IPS-18a (cell line): ENCODE measurements at regions not wholly inside any gene's neighbourhood (a gene's known extent, or its start where the extent isn't known, plus 50 kb on each side); places are given as distances from the start of the nearest gene placed in this dataset.
"Not testable (repeated sequence)": the region's sequence is repeated elsewhere in the genome, so short reads cannot be mapped to it uniquely, and the experiment has no call there.

Experiments
- H3K27ac ChIP-seq: one replicate; pipeline ENCODE4 v1.5.1; 2013; ENCODE audit warnings: low read length
- H3K27me3 ChIP-seq: one replicate; pipeline ENCODE4 v1.6.1; 2013; ENCODE audit warnings: mild to moderate bottlenecking, low read length; ENCODE audit not compliant: control insufficient read depth, insufficient read depth
- H3K36me3 ChIP-seq: one replicate; pipeline ENCODE4 v1.6.1; 2013; ENCODE audit warnings: low read depth, low read length; ENCODE audit not compliant: control insufficient read depth
- H3K4me1 ChIP-seq: one replicate; pipeline ENCODE4 v1.6.1; 2013; ENCODE audit warnings: low read depth, low read length; ENCODE audit not compliant: control insufficient read depth
- H3K4me3 ChIP-seq: one replicate; pipeline ENCODE4 v1.5.1; 2013; ENCODE audit warnings: low read length
- H3K9ac ChIP-seq: one replicate; pipeline ENCODE4 v1.6.1; 2013; ENCODE audit warnings: mild to moderate bottlenecking, low read length, moderate library complexity
- H3K9me3 ChIP-seq: one replicate; pipeline ENCODE4 v1.6.1; 2013; ENCODE audit warnings: low read depth, low read length; ENCODE audit not compliant: control insufficient read depth

- H3K4me3 ChIP-seq = peak overlapping the region; percentile 46
- H3K9ac ChIP-seq = peak overlapping the region; percentile 73
These were observed 187.5 kb downstream of the TM9SF2 start for GRCh38 chr13:99688776-99689175.

GRCh38 chr13:99687723-99688397 lies 186.6 kb downstream of the TM9SF2 start:
- no peaks in the 10 kb centered on the region for H3K27me3 ChIP-seq
- H3K4me3 ChIP-seq = peak overlapping the region; percentile 64
- H3K36me3 ChIP-seq = no peaks in the 10 kb centered on the region
- peak overlapping the region; percentile 91 for H3K27ac ChIP-seq
- no peaks in the 10 kb centered on the region for H3K9me3 ChIP-seq
- H3K9ac ChIP-seq = peak overlapping the region; percentile 73
- peaks cover 65% of the 10 kb centered on the region for H3K4me1 ChIP-seq

More at GRCh38 chr13:99688776-99689175, 187.5 kb downstream of the TM9SF2 start:
- H3K9me3 ChIP-seq = no peaks in the 10 kb centered on the region
- H3K36me3 ChIP-seq = no peaks in the 10 kb centered on the region
- H3K4me1 ChIP-seq = peaks cover 74% of the 10 kb centered on the region
- peak overlapping the region; percentile 91 for H3K27ac ChIP-seq
- H3K27me3 ChIP-seq = no peaks in the 10 kb centered on the region

GRCh38 chr13:99686944-99687411 lies 185.7 kb downstream of the TM9SF2 start:
- Histone ChIP-seq H3K9me3 (no peaks in the 10 kb centered on the region), H3K27me3 (no peaks in the 10 kb centered on the region), H3K9ac (peak overlapping the region; percentile 73), H3K27ac (peak overlapping the region; percentile 91), H3K36me3 (no peaks in the 10 kb centered on the region), H3K4me1 (peaks cover 59% of the 10 kb centered on the region), H3K4me3 (peak overlapping the region; percentile 64)

- no peaks in the 10 kb centered on the region for H3K36me3 ChIP-seq
- peak overlapping the region; percentile 84 for H3K27ac ChIP-seq
- H3K4me1 ChIP-seq = peaks cover 53% of the 10 kb centered on the region
- H3K27me3 ChIP-seq = no peaks in the 10 kb centered on the region
- H3K9me3 ChIP-seq = no peaks in the 10 kb centered on the region
- peak overlapping the region; percentile 30 for H3K9ac ChIP-seq
- H3K4me3 ChIP-seq = peak overlapping the region; percentile 64
These were observed 184.9 kb downstream of the TM9SF2 start for GRCh38 chr13:99686157-99686572.

- no peak overlapping the region for H3K4me3 ChIP-seq
- H3K9me3 ChIP-seq = no peaks in the 10 kb centered on the region
- H3K4me1 ChIP-seq = peaks cover 29% of the 10 kb centered on the region
- H3K9ac ChIP-seq = no peak overlapping the region
- H3K27me3 ChIP-seq = no peaks in the 10 kb centered on the region
- H3K27ac ChIP-seq = no peak overlapping the region
- H3K36me3 ChIP-seq = no peaks in the 10 kb centered on the region
These were observed 180.4 kb downstream of the TM9SF2 start for GRCh38 chr13:99681695-99682094.

GRCh38 chr13:99677116-99677951 lies 176.1 kb downstream of the TM9SF2 start:
- H3K4me3 ChIP-seq = no peak overlapping the region
- peaks cover 20% of the 10 kb centered on the region for H3K4me1 ChIP-seq
- no peaks in the 10 kb centered on the region for H3K36me3 ChIP-seq
- H3K9ac ChIP-seq = no peak overlapping the region
- no peaks in the 10 kb centered on the region for H3K27me3 ChIP-seq
- H3K27ac ChIP-seq = no peak overlapping the region
- H3K9me3 ChIP-seq = no peaks in the 10 kb centered on the region

GRCh38 chr13:99671746-99672145 lies 170.5 kb downstream of the TM9SF2 start:
- Histone ChIP-seq H3K9me3 (no peaks in the 10 kb centered on the region), H3K4me1 (peaks cover 3% of the 10 kb centered on the region), H3K4me3 (no peak overlapping the region), H3K27me3 (no peaks in the 10 kb centered on the region), H3K27ac (no peak overlapping the region), H3K36me3 (no peaks in the 10 kb centered on the region), H3K9ac (no peak overlapping the region)

GRCh38 chr13:99669096-99669495 lies 167.8 kb downstream of the TM9SF2 start:
- not testable (repeated sequence) for H3K27ac ChIP-seq, H3K9me3 ChIP-seq, H3K27me3 ChIP-seq, H3K4me3 ChIP-seq, H3K9ac ChIP-seq, H3K36me3 ChIP-seq, H3K4me1 ChIP-seq

- H3K27me3 ChIP-seq = no peaks in the 10 kb centered on the region
- H3K27ac ChIP-seq = no peak overlapping the region
- H3K36me3 ChIP-seq = no peaks in the 10 kb centered on the region
- no peak overlapping the region for H3K9ac ChIP-seq
- peaks cover 30% of the 10 kb centered on the region for H3K4me1 ChIP-seq
- H3K4me3 ChIP-seq = no peak overlapping the region
- H3K9me3 ChIP-seq = no peaks in the 10 kb centered on the region
These were observed 165.0 kb downstream of the TM9SF2 start for GRCh38 chr13:99666146-99666805.

- H3K27me3 ChIP-seq = no peaks in the 10 kb centered on the region
- no peaks in the 10 kb centered on the region for H3K9me3 ChIP-seq
- H3K9ac ChIP-seq = no peak overlapping the region
- H3K4me1 ChIP-seq = peaks cover 33% of the 10 kb centered on the region
- H3K36me3 ChIP-seq = no peaks in the 10 kb centered on the region
- H3K4me3 ChIP-seq = no peak overlapping the region
- H3K27ac ChIP-seq = no peak overlapping the region
These were observed 164.4 kb downstream of the TM9SF2 start for GRCh38 chr13:99665711-99666110.

- Histone ChIP-seq H3K9ac (no peak overlapping the region), H3K27me3 (no peaks in the 10 kb centered on the region), H3K27ac (no peak overlapping the region), H3K4me1 (peaks cover 51% of the 10 kb centered on the region), H3K4me3 (no peak overlapping the region), H3K9me3 (no peaks in the 10 kb centered on the region), H3K36me3 (no peaks in the 10 kb centered on the region)
These were observed 162.6 kb downstream of the TM9SF2 start for GRCh38 chr13:99663908-99664307.
